SIG-M5 (cell line): ENCODE measurements at regions not wholly inside any gene's neighbourhood (a gene's known extent, or its start where the extent isn't known, plus 50 kb on each side); places are given as distances from the start of the nearest gene placed in this dataset.

Experiments used
- DNase-seq: peaks from one replicate; lab custom pipeline; 2025; lab: John Stamatoyannopoulos, UW

DNA sequence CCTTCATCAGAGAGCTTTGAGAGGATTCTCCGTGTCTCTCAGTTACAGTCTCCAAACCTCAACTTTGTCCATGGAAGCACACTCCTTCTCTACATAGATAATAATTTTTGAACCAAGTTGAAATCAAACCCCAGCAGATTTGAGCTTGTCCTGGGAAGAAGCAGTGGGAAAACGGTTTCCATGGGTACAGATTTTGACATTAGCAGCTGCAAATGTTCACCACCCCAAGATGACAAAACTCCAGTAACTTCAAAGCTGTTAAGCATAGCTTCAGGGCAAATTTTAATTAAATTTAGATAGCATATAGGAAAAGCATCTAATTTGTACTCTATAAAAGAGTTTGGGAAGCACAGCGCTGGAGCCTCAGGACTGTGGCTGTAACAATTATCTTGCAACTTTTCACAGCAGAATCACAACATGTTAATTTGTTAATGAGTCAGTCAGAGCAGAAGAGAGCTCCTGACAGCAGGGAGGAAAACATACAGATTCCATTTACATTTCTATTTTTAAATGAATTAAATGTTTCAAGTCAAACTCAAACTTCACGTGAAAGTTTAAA lies 240.7 kb downstream of the BMP7 start:
- DNase-seq, result no peak

DNA sequence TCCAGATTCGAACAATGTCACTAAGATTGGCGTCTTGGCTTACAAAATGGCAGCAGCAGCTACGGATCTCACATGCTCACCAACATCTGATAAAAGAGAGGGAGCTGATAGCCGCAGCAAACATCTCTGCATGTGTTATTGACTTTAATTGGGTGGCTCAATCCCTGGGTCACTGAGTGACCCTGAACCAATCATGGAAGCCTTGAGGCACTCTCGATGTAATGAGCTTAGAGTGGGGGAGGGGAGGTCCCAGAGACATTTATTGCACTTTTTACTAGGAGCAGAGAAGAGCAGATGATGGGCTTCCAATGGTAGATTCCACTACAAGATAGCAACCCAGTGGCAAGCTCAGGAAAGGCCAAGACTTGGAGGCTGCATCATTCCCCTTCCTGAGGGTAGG lies 238.7 kb downstream of the BMP7 start:
- no peak for DNase-seq

DNA sequence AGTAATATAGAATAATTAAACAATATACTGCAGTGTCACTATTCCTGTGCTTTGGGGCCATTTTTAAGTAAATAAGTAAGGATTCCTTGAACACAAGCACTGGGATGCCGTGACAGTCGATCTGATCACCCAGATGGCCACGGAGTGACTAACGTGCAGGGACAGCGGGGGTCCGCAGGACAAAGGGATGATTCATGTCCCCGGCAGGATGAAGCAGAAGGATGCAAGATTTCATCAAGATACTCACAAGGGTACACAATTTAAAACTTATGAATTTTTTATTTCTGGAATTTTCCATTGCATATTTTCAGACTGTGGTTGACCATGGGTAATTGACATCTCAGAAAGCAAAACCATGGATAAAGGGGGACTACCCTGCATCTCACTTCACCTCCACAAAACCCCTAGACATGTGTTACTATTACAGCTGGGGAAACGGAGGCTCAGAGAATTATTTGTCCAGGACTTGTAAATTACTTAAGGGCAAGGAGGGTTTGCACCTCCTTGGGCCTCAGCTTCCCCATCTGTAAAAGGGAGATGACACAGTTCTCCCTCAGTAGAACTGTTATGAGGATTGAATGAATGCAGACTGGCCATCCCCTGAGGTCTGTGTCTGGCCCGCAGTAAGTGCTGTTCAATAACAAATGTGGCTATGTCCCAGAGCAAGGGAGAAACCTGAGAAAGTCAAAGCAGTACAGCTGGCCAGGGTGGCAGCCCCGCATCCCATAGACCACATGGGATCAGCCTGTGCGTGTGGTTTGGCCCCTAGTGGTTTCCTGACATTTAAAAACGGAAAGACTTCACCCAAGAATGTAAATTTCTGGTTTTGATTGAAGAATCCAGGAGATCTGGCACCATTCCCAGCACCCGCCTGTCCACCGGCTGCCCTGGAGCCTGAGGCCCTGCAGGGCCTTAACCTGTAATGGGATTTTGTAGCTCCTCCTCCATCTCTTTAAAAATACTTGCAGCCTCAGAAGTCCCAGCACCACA lies 235.5 kb downstream of the BMP7 start:
- no peak for DNase-seq

DNA sequence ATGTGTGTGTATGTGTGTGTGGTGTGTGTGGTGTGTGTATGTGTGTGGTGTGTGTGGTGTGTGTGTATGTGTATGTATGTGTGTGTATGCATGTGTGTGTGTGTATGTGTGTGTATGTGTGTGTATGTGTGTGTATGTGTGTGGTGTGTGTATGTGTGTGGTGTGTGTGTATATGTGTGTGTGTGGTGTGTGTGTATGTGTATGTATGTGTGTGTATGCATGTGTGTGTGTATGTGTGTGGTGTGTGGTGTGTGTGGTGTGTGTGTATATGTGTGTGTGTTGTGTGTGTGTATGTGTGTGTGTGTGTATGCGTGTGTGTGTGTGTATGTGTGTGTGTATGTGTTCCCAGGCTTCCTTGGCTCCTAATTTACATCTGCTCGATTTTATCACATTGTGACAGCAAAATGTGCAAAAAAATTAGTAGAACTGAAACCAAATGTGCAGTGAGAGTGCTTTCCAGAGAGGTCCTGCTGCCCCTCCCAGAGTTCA lies 234.5 kb downstream of the BMP7 start:
- DNase-seq, result no peak

- no peak for DNase-seq
Measured at GRCh38 chr20:57032847-57033246, 233.6 kb downstream of the BMP7 start.

GRCh38 chr20:57034001-57034400 lies 232.4 kb downstream of the BMP7 start:
- DNase-seq, result no peak

DNA sequence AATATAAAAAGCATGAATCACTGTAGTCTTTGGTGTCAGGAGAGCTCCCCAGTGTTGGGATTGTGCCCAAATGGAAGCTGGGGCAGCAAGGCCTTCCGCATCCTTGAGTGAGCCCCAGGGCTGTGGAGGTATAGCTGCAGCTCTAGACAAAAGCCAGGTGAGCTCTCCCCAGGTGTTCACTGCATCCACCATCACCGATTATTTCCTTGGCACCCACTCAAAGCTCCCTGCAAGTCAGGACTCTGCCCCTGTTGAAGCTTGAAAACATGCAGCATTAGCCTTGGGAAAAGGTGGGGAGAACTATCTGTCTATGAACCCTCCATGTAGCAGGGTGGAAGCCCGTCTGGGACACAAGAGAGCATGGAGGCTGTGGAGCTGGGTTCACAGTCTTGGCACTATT lies 228.8 kb downstream of the BMP7 start:
- DNase-seq, result no peak

DNA sequence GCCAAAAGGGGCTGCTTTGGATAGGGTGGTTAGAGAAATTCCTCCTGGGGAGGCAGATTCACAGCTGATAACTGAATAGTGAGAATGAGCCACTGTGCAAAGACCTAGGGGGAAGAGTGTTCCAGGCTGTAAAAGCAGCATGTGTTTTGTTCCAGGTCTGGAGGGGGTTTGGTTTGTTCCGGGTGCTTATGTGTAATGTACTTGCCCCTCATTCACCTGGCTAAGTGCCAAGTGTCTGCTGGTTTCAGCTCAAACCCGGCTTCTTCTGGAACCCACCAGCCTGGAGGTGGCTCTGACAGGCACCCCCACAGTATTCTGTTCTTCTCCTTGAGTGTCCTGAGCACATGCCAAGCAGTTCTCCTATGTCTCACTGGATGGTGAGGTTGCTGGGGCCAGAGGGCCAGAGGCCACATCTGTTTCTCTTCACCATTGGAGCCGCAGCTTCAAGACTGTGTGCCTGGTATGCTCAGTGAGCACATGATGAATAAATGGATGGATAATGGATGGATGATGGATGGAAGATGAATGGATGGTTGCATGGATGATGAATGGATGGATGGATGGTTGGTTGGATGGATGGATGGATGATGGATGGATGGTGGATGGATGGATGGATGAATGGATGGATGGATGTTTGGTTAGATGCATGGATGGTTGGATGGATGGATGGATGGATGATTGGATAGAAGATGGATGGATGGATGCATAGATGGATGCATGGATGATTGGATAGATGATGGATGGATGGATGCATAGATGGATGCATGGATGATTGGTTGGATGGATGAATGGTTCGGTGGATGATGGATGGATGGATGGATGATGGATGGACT lies 227.6 kb downstream of the BMP7 start:
- DNase-seq, result no peak

DNA sequence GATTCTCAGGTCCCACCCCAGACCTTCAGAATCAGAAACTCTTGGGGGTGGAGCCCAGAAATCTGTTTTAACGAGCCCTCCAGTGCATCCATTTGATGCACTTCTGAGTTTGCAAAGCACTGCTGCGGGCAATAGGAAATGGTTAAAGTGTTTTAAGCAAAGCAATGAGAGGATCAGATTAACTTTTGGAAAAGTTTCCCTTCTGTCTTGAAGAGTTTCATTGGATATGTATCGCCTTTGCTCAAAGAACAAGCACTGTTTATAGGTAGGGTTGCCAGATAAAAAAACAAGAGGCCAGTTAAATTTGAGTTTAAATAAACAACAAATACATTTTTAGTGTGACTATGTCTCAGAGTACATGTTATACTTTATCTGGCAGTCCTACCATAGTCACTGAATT lies 226.0 kb downstream of the BMP7 start:
- DNase-seq, result no peak

GRCh38 chr20:57040924-57041323 lies 225.5 kb downstream of the BMP7 start:
- no peak for DNase-seq

DNA sequence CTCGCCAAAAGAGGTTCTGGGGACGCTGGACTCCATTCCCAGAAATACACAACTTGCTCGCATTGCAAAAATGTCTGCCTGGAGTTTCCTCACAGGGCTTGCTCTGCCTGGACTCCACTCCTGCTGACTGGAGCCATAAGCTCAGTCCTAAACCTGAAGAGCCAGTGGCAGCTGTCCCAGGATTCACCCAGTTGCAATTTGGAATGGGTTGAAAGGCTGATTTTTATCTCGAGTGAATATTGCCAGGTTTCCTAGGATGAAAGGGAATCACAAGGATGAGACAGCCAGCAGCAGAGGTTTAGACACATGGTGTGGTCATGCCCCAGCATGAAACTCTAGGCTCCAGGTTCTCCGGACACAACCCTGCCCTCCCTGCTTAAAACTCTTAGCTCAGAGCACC lies 223.3 kb downstream of the BMP7 start:
- DNase-seq, result no peak

GRCh38 chr20:57043669-57044268 lies 222.7 kb downstream of the BMP7 start:
- no peak for DNase-seq

GRCh38 chr20:57047281-57048026 lies 219.0 kb downstream of the BMP7 start:
- DNase-seq, result no peak

DNA sequence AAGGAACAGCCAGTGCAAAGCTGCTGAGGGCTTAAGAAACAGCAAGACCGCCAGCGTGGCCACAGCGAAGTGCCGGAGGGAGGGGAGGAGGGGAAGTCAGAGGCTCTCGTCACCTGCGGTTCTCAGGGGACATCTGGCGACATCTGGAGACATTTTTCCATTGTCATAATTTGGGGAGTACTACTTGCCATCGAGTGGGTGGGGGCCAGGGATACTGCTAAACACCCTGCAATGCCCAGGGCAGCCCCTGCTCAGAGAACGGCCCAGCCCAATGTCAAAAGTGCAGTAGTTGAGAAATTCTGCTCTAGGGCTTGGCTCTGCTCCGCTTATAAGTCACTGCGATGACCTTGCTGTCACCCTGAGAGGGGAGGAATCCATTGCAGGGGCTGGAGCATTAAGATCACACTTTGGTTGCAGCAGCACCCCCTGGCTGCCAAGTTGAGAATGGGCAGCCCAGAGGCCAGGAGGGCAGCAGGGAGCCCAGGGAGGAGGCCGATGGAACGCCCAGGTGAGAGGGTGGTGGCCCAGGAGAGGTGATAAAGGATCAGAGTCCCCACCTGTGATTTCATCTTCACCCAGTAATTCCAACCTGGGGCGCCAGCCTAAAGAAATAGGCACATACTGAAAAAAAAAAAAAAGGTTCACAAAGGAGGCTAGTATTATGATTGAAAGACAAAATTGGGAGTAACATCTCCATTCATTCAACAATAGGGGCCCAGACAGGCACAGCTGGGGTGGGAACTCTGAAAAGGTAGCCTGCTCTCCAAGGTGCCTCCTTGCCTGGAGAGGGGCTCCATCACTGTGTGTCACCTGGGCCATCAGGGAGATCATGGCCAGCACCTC lies 218.2 kb downstream of the BMP7 start:
- no peak for DNase-seq

GRCh38 chr20:57049296-57049695 lies 217.1 kb downstream of the BMP7 start:
- no peak for DNase-seq

DNA sequence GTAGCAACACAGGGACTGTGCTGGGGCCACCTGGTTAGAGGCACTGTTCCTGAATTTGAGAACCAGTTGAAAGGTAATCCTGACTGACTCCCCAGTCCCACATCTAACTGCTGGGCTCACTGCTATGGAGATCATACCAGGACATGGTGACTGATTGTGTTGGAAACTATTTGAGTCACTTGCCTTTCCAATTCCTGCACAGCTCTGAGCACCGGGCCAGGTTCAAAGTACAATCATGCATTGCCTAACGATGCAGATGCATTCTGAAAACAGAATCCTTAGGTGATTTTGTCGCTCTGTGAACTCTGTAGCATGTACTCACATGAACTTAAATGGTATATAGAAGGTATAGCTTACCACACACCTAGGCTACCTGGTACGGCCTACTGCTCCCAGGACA lies 215.3 kb downstream of the BMP7 start:
- DNase-seq, result no peak

DNA sequence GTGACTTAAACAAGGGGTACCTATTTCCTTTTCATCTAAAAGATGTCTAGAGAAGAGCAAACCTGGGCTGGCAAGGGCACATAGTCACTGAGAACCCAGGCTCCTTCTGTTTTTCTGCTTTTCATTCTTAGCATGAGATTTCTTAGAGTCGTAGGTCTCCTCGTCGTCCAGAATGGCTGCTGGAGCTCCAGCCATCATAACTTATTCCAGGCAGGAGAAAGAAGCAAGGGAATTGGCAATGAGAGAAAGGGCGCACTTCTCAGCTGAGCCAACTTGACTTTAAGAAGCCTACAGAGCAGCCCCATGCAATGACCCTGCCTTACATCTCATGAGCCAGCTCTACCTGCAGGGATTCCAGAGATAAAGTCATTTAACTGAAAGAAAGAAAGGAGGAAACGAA lies 213.4 kb downstream of the BMP7 start:
- DNase-seq, result no peak

DNA sequence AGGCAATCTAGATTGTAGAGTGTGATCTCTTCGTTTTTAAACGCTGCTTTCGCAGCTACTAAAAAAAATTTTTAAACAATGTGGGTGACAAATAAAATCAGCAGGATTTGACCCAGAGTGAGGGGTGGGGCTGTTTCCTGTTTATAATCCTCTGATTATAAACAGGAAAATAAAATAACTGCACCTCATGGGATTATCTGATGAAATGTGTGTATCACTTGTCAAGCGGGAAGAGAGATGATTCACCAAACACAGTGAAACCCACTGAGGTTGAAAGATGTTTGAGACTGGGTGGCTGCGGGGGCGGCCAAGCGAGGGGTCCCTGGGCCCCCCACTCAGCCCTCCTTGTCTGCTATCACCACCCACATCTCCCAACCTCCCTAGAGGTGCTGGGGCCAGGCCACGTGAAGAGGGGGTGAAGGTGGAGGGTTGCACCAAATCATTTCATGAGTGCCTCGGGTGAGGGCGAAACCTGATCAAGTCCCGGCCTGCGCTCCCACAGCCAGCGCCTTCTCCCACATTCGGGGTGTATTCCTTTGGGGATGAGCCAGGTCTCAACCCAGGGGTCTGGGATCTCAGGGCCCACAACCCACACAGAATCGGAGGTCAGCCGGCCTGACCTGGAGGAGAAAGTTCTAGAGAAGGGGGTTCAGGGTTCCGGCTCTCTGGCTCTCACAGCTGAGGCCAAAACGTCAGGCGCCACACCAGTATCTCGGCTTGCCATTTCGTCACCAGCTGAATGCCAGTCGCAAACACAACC lies 212.5 kb downstream of the BMP7 start:
- no peak for DNase-seq

DNA sequence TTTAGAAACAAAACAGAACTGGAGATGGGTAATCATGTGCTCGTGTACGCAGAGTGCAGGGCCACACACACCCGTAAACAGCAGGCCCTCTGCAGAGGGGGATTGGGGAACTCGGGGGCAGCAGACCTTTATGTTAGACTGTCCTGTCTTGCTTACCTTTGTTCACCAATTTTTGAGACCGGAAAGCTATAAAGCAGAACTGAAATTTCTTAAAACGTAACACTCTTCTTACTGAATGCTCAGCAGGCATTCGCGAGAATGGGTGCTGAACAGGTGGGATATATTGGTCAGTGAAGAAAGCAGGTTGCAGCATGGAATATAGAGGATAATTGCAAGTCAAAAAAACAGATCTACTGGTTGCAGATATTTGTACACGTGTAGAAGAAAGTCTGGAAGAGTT lies 211.1 kb downstream of the BMP7 start:
- DNase-seq, result no peak

DNA sequence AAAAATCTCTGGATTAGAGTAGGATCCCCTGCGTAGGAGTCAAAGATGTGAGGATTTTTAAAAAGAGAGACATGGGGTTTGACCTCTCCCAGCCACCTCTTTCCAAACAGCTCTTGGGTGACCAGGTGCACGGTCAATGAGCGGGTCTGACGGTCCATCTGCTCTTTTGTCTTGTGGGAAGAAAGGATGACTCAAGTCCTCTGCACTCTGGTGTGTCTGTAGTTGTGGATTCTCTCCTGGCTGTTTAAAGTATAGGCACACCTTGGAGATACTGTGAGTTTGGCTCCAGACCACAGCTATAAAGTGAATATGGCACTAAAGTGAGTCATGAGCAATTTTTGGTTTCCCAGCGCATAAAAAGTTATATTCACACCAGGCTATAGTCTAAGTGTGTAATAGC lies 209.8 kb downstream of the BMP7 start:
- DNase-seq, result no peak
